Endothelial cell of umbilical vein (primary cell): ENCODE measurements at regions not wholly inside any gene's neighbourhood (a gene's known extent, or its start where the extent isn't known, plus 50 kb on each side); places are given as distances from the start of the nearest gene placed in this dataset.

Experiments used
- CTCF ChIP-seq, 2 donors: IDR thresholded peaks; 1 replicate in 1 of 2; 2 replicates in 1 of 2; pipeline ENCODE4 v1.5.1; 2011; ENCODE audit warnings: low read length in 2 of 2, mild to moderate bottlenecking in 2 of 2, moderate library complexity in 2 of 2, control low read depth in 1 of 2, inconsistent platforms in 1 of 2, low read depth in 1 of 2; ENCODE audit not compliant: insufficient read depth in 1 of 2; ENCODE audit errors: extremely low read depth in 1 of 2
- EZH2 ChIP-seq: IDR thresholded peaks from 2 replicates; pipeline ENCODE4 v1.6.1; 2012; ENCODE audit warnings: borderline replicate concordance, low read depth, mild to moderate bottlenecking, moderate library complexity, low read length, inconsistent platforms; ENCODE audit not compliant: severe bottlenecking
- JUN ChIP-seq: IDR thresholded peaks from 2 replicates; pipeline ENCODE4 v1.6.1; 2011; ENCODE audit warnings: borderline replicate concordance, low read depth; ENCODE audit not compliant: insufficient read length, insufficient read depth
- MAX ChIP-seq: IDR thresholded peaks from 2 replicates; pipeline ENCODE4 v1.6.1; 2011; ENCODE audit not compliant: insufficient read depth, insufficient read length
- MYC ChIP-seq: IDR thresholded peaks from one replicate; pipeline ENCODE4 v1.6.1; 2011; ENCODE audit warnings: mild to moderate bottlenecking, low read depth, low read length
- POLR2A ChIP-seq: IDR thresholded peaks from 2 replicates; pipeline ENCODE4 v1.6.1; 2012; ENCODE audit warnings: low read depth, mild to moderate bottlenecking, control low read depth, low read length
- POLR2AphosphoS5 ChIP-seq: IDR thresholded peaks from 2 replicates; pipeline ENCODE4 v1.6.1; 2012; ENCODE audit warnings: low read depth, mild to moderate bottlenecking, control low read depth, low read length, moderate library complexity; ENCODE audit not compliant: insufficient read depth

- TF ChIP-seq POLR2A (no peak), EZH2 (no peak), JUN (no peak), CTCF (IDR thresholded peaks at IDR 0.05; ENCODE audit: extremely low read depth in 1 of 2, insufficient read depth in 1 of 2, low read depth in 1 of 2, low read length in 2 of 2) (no peak), POLR2AphosphoS5 (no peak), MAX (no peak), MYC (no peak)
Observed at GRCh38 chrX:128818690-128819089, 704.6 kb downstream of the SMARCA1 start.
